Transverse colon (tissue), 4 donors: ENCODE measurements at regions not wholly inside any gene's neighbourhood (a gene's known extent, or its start where the extent isn't known, plus 50 kb on each side); places are given as distances from the start of the nearest gene placed in this dataset.

Source experiments
- DNase-seq: peaks from one replicate; pipeline ENCODE4 v3.0.0-alpha.2; 2019
- H3K27ac ChIP-seq, 4 donors: fragments of 200-600 bp; sonication (generic); 2 replicates each; pipeline ENCODE4 v1.5.1; 2016 to 2018; ENCODE audit warnings: inconsistent platforms in 4 of 4
- H3K27me3 ChIP-seq: fragments of 200-600 bp; sonication (generic); 2 replicates; pipeline ENCODE4 v1.5.1; 2017; ENCODE audit warnings: inconsistent platforms
- H3K36me3 ChIP-seq, 4 donors: fragments of 200-600 bp; sonication (generic); 2 replicates each; pipeline ENCODE4 v1.5.1; 2017 to 2019; ENCODE audit warnings: inconsistent platforms in 4 of 4
- H3K4me1 ChIP-seq, 4 donors: fragments of 200-600 bp; sonication (generic); 2 replicates each; pipeline ENCODE4 v1.5.1; 2017 to 2020; ENCODE audit warnings: inconsistent platforms in 4 of 4
- H3K4me3 ChIP-seq, 4 donors: fragments of 200-600 bp; sonication (generic); 1 replicate in 1 of 4; 2 replicates in 3 of 4; pipeline versions ENCODE4 v1.5.1 to v1.6.1; 2017 to 2019; ENCODE audit warnings: inconsistent platforms in 4 of 4
- H3K9me3 ChIP-seq, 2 donors: fragments of 200-600 bp; sonication (generic); 2 replicates each; pipeline ENCODE4 v1.5.1; 2017 to 2019; ENCODE audit warnings: inconsistent platforms in 2 of 2
- EP300 ChIP-seq: sonication (generic); formaldehyde crosslinking; IDR thresholded peaks from one replicate; pipeline ENCODE4 v1.6.1; 2017; ENCODE audit warnings: antibody characterized with exemption, low read depth
- POLR2A ChIP-seq: fragments of 450-650 bp; IDR thresholded peaks from one replicate; pipeline ENCODE4 v1.6.1; 2016; ENCODE audit warnings: antibody characterized with exemption, mild to moderate bottlenecking, moderate library complexity
- POLR2AphosphoS5 ChIP-seq, 3 donors: sonication (generic); formaldehyde crosslinking; IDR thresholded peaks; one replicate each; pipeline ENCODE4 v1.6.1; 2016; ENCODE audit warnings: antibody characterized with exemption in 3 of 3
- WGBS, 2 donors: methylation state at CpG; one replicate each; pipeline ENCODE4 v1.1.5; 2018; ENCODE audit warnings: low coverage in 1 of 2; 5-methylcytosine and 5-hydroxymethylcytosine counted together
- in situ Hi-C, 4 donors: fragments of 200-750 bp; cut with MboI; loops; one replicate each; pipeline versions ENCODE4 v1.15.0 to v1.15.1; 2017; ENCODE audit warnings: low sequenced_read_pairs in 3 of 4, low pct_ligation_motif_present in 1 of 4, low pct_unique_long_range_greater_than_20kb in 1 of 4
- intact Hi-C: fragments of 100-400 bp; cut with DNase I; formaldehyde crosslinking; loops from one replicate; pipeline ENCODE4 v1.15.1; 2023; ENCODE audit warnings: low total_unique reads
- TF ChIP-seq, protein P1 (sequence below), 5 experiments: fragments of 200-600 bp in 3 of 5; fragments of 450-650 bp in 2 of 5; sonication (generic) in 3 of 5; IDR thresholded peaks; 1 replicate in 2 of 5; 2 replicates in 3 of 5; pipeline ENCODE4 v1.5.1; 2016 to 2017; ENCODE audit warnings: antibody characterized with exemption in 5 of 5, inconsistent platforms in 3 of 5, mild to moderate bottlenecking in 2 of 5, moderate library complexity in 1 of 5

DNA sequence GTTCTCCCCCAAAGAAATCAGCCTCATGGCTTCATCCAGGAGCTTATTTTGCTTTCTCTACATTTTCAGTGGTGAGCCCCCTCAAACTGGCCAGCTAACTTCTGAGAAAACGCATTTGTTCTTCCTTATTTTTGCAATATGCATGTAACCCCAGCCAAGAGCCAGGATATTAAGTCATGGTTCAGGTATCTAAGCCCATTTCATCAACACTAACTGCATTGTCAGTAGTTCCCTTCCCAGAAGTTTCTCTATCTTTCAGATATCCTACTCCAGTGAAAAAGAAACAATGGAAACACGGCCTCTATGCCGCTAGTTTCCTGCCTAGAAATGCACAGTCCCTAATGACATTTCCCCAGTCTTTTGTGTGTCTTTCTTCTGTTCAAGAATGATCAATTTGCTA, 102.8 kb upstream of the RASSF8 start:
- H3K36me3 ChIP-seq = no peaks in the 10 kb centered on the region
- DNase-seq = no peak
- WGBS, 2 donors = 83 to 91% methylated on average over 3 of the region's 3 CpGs
- H3K4me1 ChIP-seq = no peaks in the 10 kb centered on the region
- intact Hi-C loops (no loop called here), in situ Hi-C loops (no loop called here)
- H3K9me3 ChIP-seq = no peaks in the 10 kb centered on the region
- no peak overlapping the region for H3K27ac ChIP-seq
- no peaks in the 10 kb centered on the region for H3K27me3 ChIP-seq
- TF ChIP-seq POLR2AphosphoS5 (IDR thresholded peaks at IDR 0.05) = no peak
- TF ChIP-seq, protein P1, sequence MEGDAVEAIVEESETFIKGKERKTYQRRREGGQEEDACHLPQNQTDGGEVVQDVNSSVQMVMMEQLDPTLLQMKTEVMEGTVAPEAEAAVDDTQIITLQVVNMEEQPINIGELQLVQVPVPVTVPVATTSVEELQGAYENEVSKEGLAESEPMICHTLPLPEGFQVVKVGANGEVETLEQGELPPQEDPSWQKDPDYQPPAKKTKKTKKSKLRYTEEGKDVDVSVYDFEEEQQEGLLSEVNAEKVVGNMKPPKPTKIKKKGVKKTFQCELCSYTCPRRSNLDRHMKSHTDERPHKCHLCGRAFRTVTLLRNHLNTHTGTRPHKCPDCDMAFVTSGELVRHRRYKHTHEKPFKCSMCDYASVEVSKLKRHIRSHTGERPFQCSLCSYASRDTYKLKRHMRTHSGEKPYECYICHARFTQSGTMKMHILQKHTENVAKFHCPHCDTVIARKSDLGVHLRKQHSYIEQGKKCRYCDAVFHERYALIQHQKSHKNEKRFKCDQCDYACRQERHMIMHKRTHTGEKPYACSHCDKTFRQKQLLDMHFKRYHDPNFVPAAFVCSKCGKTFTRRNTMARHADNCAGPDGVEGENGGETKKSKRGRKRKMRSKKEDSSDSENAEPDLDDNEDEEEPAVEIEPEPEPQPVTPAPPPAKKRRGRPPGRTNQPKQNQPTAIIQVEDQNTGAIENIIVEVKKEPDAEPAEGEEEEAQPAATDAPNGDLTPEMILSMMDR (IDR thresholded peaks at IDR 0.05) = no peak
- TF ChIP-seq POLR2A = no peak
- TF ChIP-seq EP300 = no peak
- no peak overlapping the region for H3K4me3 ChIP-seq

- no peak for DNase-seq
- H3K27me3 ChIP-seq = no peaks in the 10 kb centered on the region
- 53 to 71% methylated on average over 7 of the region's 7 CpGs for WGBS, 2 donors
- no peak overlapping the region for H3K4me3 ChIP-seq
- H3K27ac ChIP-seq = no peak overlapping the region
- TF ChIP-seq POLR2A (no peak), POLR2AphosphoS5 (IDR thresholded peaks at IDR 0.05) (no peak), EP300 (no peak)
- TF ChIP-seq, protein P1 (IDR thresholded peaks at IDR 0.05) = no peak
- intact Hi-C loops (no loop called here), in situ Hi-C loops (no loop called here)
- no peaks in the 10 kb centered on the region for H3K9me3 ChIP-seq
- H3K4me1 ChIP-seq = no peaks in the 10 kb centered on the region
- H3K36me3 ChIP-seq = no peaks in the 10 kb centered on the region
These were observed 98.5 kb upstream of the RASSF8 start for GRCh38 chr12:25859976-25860375.

DNA sequence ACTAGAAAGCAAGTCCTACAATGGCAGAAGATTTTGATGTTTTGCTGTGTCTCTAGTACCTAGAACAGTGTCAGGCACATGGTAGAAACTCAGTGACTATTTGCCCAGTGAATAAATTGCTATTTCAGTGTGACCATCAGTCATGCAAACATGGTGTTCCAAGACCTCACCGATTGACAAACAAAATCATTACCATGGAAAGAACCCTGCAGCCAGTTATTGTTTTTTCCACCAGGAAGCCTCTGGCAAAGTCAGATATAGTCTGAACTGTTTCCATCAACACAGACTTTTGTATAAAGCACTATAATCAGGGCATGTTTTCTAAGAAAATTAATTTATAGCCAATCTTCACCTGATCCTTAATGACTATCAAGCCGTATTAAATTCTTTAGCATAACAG, 97.3 kb upstream of the RASSF8 start:
- in situ Hi-C loops (no loop called here), intact Hi-C loops (no loop called here)
- Histone ChIP-seq H3K4me1 (no peaks in the 10 kb centered on the region), H3K36me3 (no peaks in the 10 kb centered on the region), H3K27ac (no peak overlapping the region), H3K9me3 (no peaks in the 10 kb centered on the region), H3K27me3 (no peaks in the 10 kb centered on the region), H3K4me3 (no peak overlapping the region)
- no peak for TF ChIP-seq POLR2AphosphoS5 (IDR thresholded peaks at IDR 0.05)
- TF ChIP-seq, protein P1 (IDR thresholded peaks at IDR 0.05) = no peak
- no peak for TF ChIP-seq EP300
- TF ChIP-seq POLR2A = no peak
- no peak for DNase-seq
- 65 to 85% methylated on average over 2 of the region's 2 CpGs for WGBS, 2 donors

- WGBS, 2 donors = 79 to 85% methylated on average over 3 of the region's 3 CpGs
- H3K9me3 ChIP-seq = no peaks in the 10 kb centered on the region
- no peak overlapping the region for H3K27ac ChIP-seq
- in situ Hi-C loops = no loop called here
- DNase-seq = no peak
- TF ChIP-seq POLR2AphosphoS5 (IDR thresholded peaks at IDR 0.05) (no peak), POLR2A (no peak)
- TF ChIP-seq, protein P1 (IDR thresholded peaks at IDR 0.05) = no peak
- intact Hi-C loops = no loop called here
- H3K36me3 ChIP-seq = no peaks in the 10 kb centered on the region
- H3K27me3 ChIP-seq = no peaks in the 10 kb centered on the region
- H3K4me3 ChIP-seq = no peak overlapping the region
- H3K4me1 ChIP-seq = no peaks in the 10 kb centered on the region
These were observed 93.9 kb upstream of the RASSF8 start for GRCh38 chr12:25864306-25865276.
